Suppressor macrophage treated with lipopolysaccharide for 4 hours (primary cell): ENCODE measurements at regions not wholly inside any gene's neighbourhood (a gene's known extent, or its start where the extent isn't known, plus 50 kb on each side); places are given as distances from the start of the nearest gene placed in this dataset.
"Not testable (repeated sequence)": the region's sequence is repeated elsewhere in the genome, so short reads cannot be mapped to it uniquely, and the experiment has no call there.

ENCODE experiments used
- DNase-seq: peaks from one replicate; pipeline ENCODE4 v3.0.0-alpha.2; 2020

DNA sequence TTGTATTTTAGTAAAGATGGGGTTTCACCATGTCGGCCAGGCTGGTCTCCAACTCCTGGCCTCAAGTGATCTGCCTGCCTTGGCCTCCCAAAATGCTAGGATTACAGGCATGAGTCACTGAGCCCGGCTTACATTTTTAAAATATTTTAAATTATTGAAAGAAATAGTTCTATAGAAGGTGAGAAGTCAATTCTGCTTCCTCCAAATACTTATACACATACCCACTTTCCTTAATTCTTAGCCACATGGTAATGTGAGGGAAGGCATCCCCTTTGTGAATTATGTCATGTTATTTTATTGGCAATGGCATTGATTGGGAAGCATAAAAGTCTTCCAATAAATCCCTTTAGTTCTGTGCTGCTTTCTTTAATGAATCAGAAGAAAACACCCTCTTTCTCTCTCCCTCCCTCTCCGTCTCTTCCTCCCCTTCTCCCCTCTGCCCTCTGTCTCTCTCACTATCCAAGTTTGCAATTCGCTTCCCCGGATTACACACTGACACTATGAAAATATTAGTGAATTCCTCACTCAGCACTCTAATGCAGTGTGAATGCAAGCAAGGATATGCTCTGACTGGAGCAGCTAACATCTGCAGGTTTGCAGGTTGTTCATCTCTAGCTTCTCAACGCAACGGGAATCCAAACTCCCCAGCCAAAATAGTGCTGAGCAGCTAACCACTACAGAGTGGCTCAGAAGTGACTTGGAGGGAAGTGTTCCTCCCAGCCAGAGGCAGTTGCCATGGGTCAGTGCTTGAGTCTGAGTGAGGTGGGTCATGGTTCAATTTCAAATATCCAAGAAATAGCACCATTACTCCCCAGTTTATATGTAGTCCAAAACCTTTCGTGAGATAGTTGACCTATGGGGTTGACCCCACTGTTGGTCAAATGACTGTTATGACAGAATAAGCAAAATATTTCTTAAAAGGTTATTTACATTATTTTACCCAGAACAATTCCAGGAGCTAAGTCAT is 77.8 kb upstream of the CD55 start:
- no peak for DNase-seq

DNA sequence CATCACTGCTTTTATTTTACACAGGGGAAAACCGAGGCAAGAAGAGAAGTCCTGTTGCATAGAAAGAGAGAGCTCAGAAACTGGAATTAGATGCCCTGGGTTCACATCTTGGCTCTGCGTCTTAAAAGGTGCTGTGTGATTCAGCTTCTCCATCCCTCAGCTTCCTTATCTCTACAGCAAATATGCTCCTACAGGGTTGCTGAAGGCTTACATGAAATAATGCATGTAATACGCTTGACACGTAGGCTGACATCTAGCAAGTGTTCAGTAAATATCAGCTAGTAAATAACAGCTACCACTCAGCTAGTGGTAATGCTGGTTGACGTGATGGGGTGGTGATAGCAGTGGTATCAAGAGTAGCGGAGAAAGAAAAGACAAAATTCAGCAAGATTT is 77.1 kb upstream of the CD55 start:
- no peak for DNase-seq

DNA sequence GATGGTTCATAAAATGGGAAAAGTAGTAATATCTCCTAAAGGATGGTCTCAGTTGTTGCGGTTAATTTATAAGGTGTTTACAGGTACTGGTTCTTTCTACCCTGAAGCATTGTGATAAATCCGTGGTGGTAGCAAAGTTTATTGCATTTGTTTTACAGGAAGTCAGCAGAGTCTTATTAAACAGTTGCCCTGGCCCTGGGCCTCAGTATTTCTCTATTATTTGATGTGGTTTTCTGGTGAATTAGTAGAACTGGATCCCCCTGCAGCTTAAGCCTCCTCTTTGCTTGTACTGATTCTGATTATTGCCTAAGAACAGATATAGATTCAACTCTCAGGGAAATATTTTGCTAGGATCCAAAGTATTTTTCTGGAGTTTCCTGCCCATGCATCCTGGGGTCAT is 76.4 kb upstream of the CD55 start:
- DNase-seq: no peak

DNA sequence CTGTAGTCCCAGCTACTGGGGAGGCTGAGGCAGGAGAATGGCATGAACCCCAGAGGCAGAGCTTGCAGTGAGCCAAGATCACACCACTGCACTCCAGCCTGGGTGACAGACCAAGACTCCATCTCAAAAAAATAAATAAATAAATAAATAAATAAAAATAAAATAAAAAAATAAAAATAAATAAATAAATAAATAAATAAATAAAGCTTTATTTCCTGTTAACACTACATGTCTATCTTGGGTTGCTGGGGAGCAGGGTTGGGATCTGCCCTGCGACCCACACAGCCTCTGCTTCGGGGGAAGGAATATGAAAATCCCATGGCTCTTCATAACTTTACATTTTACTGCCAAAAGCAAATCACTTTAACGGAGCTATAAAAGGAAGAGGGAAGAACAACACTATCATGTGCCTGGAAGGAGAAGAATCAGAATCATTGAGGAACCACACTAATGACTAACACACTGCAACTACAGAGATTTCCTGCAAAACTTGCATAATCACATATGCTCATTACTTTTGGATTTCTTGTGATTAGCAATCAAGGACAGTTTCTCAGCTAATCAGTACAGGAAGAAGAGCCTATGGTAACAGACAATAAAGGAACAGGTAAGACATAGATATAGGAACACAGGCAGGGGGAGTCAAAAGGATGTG is 72.8 kb upstream of the CD55 start:
- peak; percentile 87 for DNase-seq

DNA sequence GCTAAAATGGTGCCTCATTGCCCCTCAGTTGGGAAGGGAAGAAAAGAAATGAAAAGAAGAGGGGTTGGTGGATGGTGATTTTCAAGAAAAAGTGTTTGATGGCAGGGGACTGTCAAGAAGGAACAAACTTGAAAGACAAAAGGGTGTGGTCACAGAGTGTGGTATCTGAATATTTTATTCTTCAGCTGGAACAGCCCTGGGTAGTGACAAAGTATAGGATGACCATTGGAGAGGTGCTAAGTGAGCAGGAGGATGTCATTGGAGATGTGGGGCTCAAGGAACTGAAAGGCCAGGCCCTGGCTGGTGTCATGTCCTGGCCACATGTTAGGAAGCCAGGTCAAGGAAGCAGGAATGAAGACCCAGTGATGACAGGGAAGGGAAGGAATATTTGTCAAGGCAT is 71.0 kb upstream of the CD55 start:
- no peak for DNase-seq

DNA sequence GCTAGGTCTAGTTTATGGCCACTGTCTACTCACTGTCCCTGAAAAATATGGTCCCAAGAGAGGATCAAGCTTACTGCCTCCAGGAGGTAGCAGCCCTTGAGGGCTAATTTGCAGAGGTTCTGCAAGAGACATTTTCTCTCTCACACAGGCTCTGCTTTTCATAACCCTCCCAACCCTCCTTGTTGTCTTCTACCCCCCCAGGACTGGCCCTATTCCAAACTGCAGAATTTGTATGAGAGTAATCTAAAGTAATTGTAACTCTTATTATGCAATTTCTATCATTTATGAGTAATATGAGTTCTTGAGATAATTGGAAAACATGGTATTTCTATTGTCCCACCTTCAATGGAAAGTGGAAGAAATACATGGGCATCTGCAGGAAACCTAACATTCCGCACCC is 70.4 kb upstream of the CD55 start:
- DNase-seq: no peak

DNA sequence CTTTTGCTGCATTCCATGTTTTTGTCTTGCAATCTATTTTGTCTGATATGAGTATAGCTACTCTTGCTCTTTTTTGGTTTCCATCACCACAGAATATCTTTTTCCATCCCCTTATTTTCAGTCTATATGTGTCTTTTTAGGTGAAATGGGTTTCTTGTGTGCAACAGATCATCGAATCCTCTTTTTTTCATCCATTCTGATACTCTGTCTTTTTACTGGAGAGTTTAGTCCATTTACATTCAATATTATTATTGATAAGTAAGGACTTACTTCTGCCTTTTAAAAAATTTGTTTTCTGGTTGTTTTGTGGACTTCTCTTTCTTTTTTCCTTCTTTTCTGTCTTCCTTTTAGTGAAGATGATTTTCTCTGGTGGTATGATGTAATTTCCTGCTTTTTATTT is 64.6 kb upstream of the CD55 start:
- DNase-seq: no peak

DNA sequence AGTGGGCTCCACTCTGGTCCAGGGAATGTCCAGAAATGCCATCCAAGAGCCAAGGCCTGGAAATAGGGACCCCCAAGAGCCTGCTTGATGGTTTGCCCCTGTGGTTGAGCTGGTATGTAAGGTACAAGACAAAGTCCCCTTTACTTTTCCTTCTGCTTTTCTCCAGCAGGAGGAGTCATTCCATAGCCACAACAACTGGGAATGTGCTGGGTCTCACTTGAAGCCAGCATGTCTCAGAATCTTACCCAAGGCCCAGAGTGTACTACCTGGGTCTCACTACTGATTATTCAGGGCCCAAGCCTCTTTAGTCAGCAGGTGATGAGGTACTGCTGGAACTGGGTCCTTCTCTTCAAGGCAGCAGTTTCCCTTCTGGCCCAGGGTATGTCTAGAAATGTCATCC is 62.1 kb upstream of the CD55 start:
- peak; percentile 25 for DNase-seq

DNA sequence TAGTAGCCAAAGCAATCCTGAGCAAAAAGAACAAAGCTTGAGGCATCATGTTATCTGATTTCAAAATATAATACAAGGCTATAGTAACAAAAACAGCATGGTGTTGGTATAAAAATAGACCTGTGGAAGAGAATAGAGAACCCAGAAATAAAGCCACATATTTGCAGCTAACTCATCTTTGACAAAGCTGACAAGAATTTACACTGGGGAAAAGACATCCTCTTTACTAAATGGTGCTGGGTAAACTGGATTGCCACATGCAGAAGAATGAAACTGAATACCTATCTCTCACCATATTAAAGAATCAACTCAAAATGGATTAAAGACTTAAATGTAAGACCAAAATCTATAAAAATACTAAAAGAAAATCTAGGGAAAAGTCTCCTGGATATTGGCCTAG is 59.5 kb upstream of the CD55 start:
- no peak for DNase-seq

DNA sequence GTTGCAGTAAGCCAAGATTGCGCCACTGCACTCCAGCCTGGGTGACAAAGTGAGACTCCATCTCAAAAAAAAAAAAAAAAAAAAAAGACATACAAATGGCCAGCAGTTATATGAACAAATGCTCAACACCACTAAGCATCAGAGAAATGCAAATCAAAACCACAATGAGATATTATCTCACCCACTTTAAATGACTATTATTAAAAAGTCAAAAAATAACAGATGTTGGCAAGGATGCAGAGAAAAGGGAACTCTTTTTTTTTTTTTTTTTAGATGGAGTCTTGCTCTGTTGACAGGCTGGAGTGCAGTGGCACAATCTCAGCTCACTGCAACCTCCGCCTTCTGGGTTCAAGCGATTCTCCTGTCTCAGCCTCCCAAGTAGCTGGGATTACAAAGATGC is 58.6 kb upstream of the CD55 start:
- not testable (repeated sequence) for DNase-seq

DNA sequence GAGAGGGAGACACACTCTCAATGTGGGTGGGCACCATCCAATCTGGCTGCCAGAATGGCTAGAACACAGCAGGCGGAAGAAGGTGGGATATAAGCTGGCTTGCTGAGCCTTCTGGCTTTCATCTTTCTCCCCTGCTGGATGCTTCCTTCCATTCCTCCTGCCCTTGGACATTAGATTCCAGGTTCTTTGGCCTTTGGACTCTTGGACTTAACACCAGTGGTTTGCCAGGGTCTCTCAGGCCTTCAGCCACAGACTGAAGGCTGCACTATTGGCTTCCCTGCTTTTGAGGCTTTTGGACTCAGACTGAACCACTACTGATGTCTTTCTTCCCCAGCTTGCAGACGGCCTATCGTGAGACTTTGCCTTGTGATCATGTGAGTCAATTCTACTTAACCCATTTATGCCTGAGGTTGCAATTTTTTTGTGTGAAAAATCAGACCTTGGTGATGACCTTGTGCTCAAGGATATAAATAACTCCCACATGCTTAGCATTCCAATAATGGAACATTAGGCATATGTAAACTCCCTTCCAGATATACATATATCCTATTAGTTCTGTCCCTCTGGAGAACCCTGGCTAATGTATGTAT is 56.7 kb upstream of the CD55 start:
- DNase-seq: no peak

DNA sequence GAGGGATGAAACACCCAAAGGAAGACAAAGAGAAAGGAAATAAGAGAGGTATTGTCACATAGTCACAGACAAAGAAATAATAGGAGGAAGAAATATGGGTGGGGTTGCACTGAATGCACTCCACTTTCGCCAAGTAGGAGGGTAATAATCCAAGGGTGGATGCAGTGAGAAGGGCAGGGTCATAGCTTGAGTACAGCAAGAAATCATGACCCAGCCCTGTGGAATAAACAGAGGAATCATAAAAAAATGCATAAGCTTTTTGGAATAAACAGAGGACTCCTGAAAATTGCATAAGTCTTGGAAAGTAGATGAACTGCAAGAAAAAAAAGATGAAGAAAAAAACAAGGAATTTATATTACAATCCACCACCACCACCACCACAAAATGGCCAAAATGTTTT is 53.1 kb upstream of the CD55 start:
- no peak for DNase-seq

DNA sequence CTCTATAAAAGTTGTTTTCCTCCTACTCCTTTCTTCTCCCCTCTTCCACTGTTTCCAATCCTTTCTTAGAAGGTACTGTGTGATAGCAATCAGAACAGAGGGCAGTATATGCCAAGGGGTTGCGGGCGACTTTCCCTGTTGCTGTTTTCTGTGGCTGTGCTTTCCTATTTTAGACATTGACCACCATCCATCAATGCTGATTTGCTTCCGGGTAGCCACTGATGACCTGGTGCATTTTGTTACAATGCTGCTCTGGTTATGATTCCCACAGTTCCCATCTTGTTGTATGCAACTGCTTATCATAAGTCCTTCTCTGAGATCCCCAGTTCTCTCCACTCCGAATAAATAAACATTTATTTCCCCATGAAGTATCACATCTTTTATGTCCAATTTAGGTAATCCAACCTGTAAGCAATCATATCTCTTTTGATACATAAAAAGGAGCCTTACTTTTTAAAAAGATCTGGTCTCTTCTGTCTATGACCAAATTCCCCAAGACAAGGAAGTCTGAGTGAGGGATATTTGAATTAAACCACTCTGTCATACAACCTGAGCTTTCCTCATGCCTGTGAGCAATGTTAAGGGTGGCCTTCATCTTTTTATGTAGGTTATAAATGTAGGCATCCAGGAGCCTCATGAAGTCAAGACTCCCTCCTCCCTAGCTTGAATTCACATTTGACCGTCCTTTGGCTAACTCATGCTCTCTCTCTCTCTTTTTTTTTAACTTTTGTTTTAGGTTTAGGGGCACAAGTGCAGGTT is 52.5 kb upstream of the CD55 start:
- no peak for DNase-seq
